PC-9 (cell line): ENCODE measurements at regions not wholly inside any gene's neighbourhood (a gene's known extent, or its start where the extent isn't known, plus 50 kb on each side); places are given as distances from the start of the nearest gene placed in this dataset.

ENCODE experiments used
- BruUV-seq: library from RNA; stranded (reverse); fragments of 400-500 nt; replicated peaks from 2 replicates; lab custom pipeline; 2021; lab: Mats Ljungman, UMichigan
- CTCF ChIA-PET: fragments of 300-600 bp; sonication (Branson Sonifier 250); formaldehyde crosslinking; loops from one replicate; lab custom pipeline; 2022; ENCODE audit warnings: antibody characterized with exemption; lab: Charles Lee
- POLR2A ChIA-PET: fragments of 300-600 bp; sonication (Branson Sonifier 250); formaldehyde crosslinking; loops from one replicate; lab custom pipeline; 2022; ENCODE audit warnings: antibody characterized with exemption; ENCODE audit not compliant: unreplicated experiment; lab: Charles Lee
- DNase-seq, 2 experiments: peaks; one replicate each; pipeline versions ENCODE4 v3.0.0 to v3.0.0-alpha.2; 2015 to 2022; ENCODE audit warnings: mixed read lengths in 1 of 2
- H2AFZ ChIP-seq: fragments of 200-600 bp; sonication (generic); 2 replicates; pipeline ENCODE4 v1.8.1; 2017; ENCODE audit warnings: antibody characterized with exemption
- H3F3A ChIP-seq: fragments of 200-600 bp; sonication (generic); 2 replicates; pipeline ENCODE4 v1.8.1; 2017; ENCODE audit warnings: antibody characterized with exemption, mild to moderate bottlenecking, low read depth; ENCODE audit not compliant: insufficient read depth
- H3K27ac ChIP-seq: fragments of 200-600 bp; sonication (generic); 2 replicates; pipeline ENCODE4 v1.6.1; 2016; ENCODE audit warnings: mixed run types
- H3K27me3 ChIP-seq: fragments of 200-600 bp; sonication (generic); 2 replicates; pipeline ENCODE4 v1.6.1; 2016; ENCODE audit warnings: low read depth, mixed run types; ENCODE audit not compliant: insufficient read depth
- H3K36me3 ChIP-seq: fragments of 200-600 bp; sonication (generic); 2 replicates; pipeline ENCODE4 v1.6.1; 2016; ENCODE audit warnings: low read depth, mixed run types
- H3K4me1 ChIP-seq: fragments of 200-600 bp; sonication (generic); replicated peaks from 2 replicates; pipeline ENCODE4 v1.6.1; 2016; ENCODE audit warnings: mixed run types; ENCODE audit not compliant: insufficient read depth
- H3K4me2 ChIP-seq: fragments of 200-600 bp; sonication (generic); 2 replicates; pipeline ENCODE4 v1.6.1; 2017; ENCODE audit warnings: mixed run types
- H3K4me3 ChIP-seq: fragments of 200-600 bp; sonication (generic); 2 replicates; pipeline ENCODE4 v1.6.1; 2016; ENCODE audit warnings: mixed run types
- H3K79me2 ChIP-seq: fragments of 200-600 bp; sonication (generic); 2 replicates; pipeline ENCODE4 v1.6.1; 2017; ENCODE audit warnings: low read depth, mixed run types
- H3K9me2 ChIP-seq: fragments of 200-600 bp; sonication (generic); 2 replicates; pipeline ENCODE4 v1.8.1; 2017; ENCODE audit warnings: mild to moderate bottlenecking; ENCODE audit not compliant: insufficient read depth
- H3K9me3 ChIP-seq: fragments of 200-600 bp; sonication (generic); 2 replicates; pipeline ENCODE4 v1.8.1; 2016; ENCODE audit warnings: low read depth; ENCODE audit not compliant: insufficient read depth
- H4K20me1 ChIP-seq: fragments of 200-600 bp; sonication (generic); 2 replicates; pipeline ENCODE4 v1.8.1; 2017; ENCODE audit not compliant: insufficient read depth
- CTCF ChIP-seq: fragments of 200-600 bp; sonication (generic); conservative IDR thresholded peaks from 2 replicates; pipeline ENCODE4 v1.6.1; 2017; ENCODE audit warnings: mixed run types, antibody characterized with exemption, mild to moderate bottlenecking, moderate library complexity
- EZH2 ChIP-seq: fragments of 200-600 bp; sonication (generic); IDR thresholded peaks from 2 replicates; pipeline ENCODE4 v1.8.0; 2017; ENCODE audit warnings: antibody characterized with exemption, low read depth
- intact Hi-C: fragments of 100-400 bp; cut with micrococcal nuclease; formaldehyde crosslinking; loops from one replicate; pipeline ENCODE4 v1.10.0; 2022; ENCODE audit not compliant: unreplicated experiment

- Histone ChIP-seq H3K79me2 (no peaks in the 10 kb centered on the region), H3K4me2 (peak overlapping the region; percentile 48), H3K9me3 (no peaks in the 10 kb centered on the region), H3F3A (peaks cover 9% of the 10 kb centered on the region; the same call in 1 of the 2 replicates), H3K27me3 (peaks cover 27% of the 10 kb centered on the region; the same call in 1 of the 2 replicates), H3K27ac (no peak overlapping the region), H3K4me3 (no peak overlapping the region), H3K9me2 (no peaks in the 10 kb centered on the region), H2AFZ (no peak overlapping the region), H4K20me1 (no peaks in the 10 kb centered on the region), H3K4me1 (peaks cover 45% of the 10 kb centered on the region), H3K36me3 (no peaks in the 10 kb centered on the region)
- DNase-seq = peak in 1 of 2 experiments; percentile 70
- no peak for TF ChIP-seq CTCF
- TF ChIP-seq EZH2 = no peak
- POLR2A ChIA-PET = interaction anchor here (0.7 kb wide), 1 partner anchor 16 kb away, joined by 6 read pairs; no protein-coding TSS in a partner anchor
- intact Hi-C loops = no loop called here
- CTCF ChIA-PET = no interaction called here
- BruUV-seq = no TSS peak
Measured at GRCh38 chr5:6085341-6085860, 292.9 kb downstream of the MED10 start.

- TF ChIP-seq EZH2 = no peak
- TF ChIP-seq CTCF = no peak
- Histone ChIP-seq H2AFZ (no peak overlapping the region), H3K9me3 (no peaks in the 10 kb centered on the region), H3K9me2 (no peaks in the 10 kb centered on the region), H3K4me3 (no peak overlapping the region), H3K4me2 (no peak overlapping the region), H3K4me1 (peaks cover 45% of the 10 kb centered on the region), H3K27ac (no peak overlapping the region), H3K79me2 (no peaks in the 10 kb centered on the region), H3F3A (peaks cover 9% of the 10 kb centered on the region; the same call in 1 of the 2 replicates), H3K27me3 (peaks cover 27% of the 10 kb centered on the region; the same call in 1 of the 2 replicates), H4K20me1 (no peaks in the 10 kb centered on the region), H3K36me3 (no peaks in the 10 kb centered on the region)
- CTCF ChIA-PET = no interaction called here
- BruUV-seq = no TSS peak
- intact Hi-C loops = no loop called here
- no peak for DNase-seq
- POLR2A ChIA-PET = no interaction called here
Measured at GRCh38 chr5:6084836-6085235, 293.5 kb downstream of the MED10 start.

GRCh38 chr5:6084376-6084775 is 294.0 kb downstream of the MED10 start:
- no peaks in the 10 kb centered on the region for H3K9me3 ChIP-seq

More at GRCh38 chr5:6084376-6084775, 294.0 kb downstream of the MED10 start:
- intact Hi-C loops = no loop called here
- no peaks in the 10 kb centered on the region for H3K36me3 ChIP-seq
- ChIA-PET POLR2A (no interaction called here), CTCF (no interaction called here)
- H3K79me2 ChIP-seq = no peaks in the 10 kb centered on the region
- TF ChIP-seq EZH2 = no peak
- no peak for TF ChIP-seq CTCF
- peaks cover 27% of the 10 kb centered on the region; the same call in 1 of the 2 replicates for H3K27me3 ChIP-seq
- peaks cover 45% of the 10 kb centered on the region for H3K4me1 ChIP-seq
- no peaks in the 10 kb centered on the region for H3K9me2 ChIP-seq
- no peaks in the 10 kb centered on the region for H4K20me1 ChIP-seq
- H3K4me3 ChIP-seq = no peak overlapping the region
- H3K27ac ChIP-seq = no peak overlapping the region
- no peak overlapping the region for H2AFZ ChIP-seq
- H3K4me2 ChIP-seq = no peak overlapping the region
- peaks cover 9% of the 10 kb centered on the region; the same call in 1 of the 2 replicates for H3F3A ChIP-seq
- DNase-seq = no peak
- BruUV-seq = no TSS peak
